Activated CD8-positive, alpha-beta memory T cell treated with anti-CD3 and anti-CD28 coated beads for 48 hours (primary cell): ENCODE measurements at regions not wholly inside any gene's neighbourhood (a gene's known extent, or its start where the extent isn't known, plus 50 kb on each side); places are given as distances from the start of the nearest gene placed in this dataset.

Experiments
- DNase-seq, 3 experiments: peaks; one replicate each; pipeline ENCODE4 v3.0.0-alpha.2; 2020; ENCODE audit warnings: low read depth in 2 of 3, low spot score in 2 of 3

DNA sequence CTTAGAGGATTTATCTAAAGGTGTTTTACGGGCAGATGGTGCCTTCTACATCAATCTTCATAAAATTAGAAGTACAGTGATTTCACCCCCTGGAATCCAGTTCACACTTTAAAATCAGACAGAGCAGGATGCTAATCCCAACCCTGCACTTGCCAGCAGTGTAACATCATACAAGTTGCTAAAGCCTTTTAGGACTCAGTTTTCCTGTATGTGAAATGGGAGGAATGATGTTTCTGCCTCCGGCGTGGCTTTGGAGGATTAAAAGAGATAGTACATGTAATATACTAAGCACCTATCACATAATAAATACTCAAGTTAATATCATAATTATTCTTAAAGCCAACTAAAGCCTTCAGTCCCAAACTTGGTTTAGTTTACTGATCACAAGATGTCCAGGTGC, 257.2 kb upstream of the THBS1 start:
- no peak for DNase-seq

DNA sequence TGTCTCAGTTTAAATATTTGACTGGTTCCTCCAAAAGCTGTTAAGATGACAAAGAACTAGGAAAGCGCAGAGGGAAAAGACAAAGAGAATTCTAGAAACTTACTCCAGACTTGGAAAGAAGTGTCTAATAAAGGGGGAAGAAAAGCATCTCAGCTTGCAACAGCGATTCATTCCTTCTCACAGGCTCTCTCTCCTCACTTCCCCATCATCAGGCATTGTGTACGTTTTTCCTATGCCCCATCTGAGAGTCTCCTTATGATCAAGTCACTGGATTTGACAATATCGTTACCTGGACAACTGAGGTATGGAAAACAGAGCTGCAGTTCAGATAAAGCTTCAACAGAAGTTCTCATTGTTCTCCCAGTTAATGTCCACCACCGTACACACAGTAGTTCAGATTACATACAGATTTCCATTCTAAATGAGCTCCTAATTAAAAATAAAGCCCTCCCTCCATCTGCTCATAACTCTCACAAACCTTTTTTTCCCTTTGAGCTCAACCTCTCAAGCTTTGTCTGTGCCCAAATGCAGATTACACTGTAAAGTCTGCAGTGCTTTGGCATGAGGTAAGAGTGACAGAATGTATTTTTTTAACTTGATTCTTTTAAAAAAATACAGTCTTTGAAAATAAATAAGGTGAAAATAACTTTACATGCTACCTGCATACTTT, 254.4 kb upstream of the THBS1 start:
- no peak for DNase-seq

GRCh38 chr15:39327005-39327730, 253.7 kb upstream of the THBS1 start:
- no peak for DNase-seq

DNA sequence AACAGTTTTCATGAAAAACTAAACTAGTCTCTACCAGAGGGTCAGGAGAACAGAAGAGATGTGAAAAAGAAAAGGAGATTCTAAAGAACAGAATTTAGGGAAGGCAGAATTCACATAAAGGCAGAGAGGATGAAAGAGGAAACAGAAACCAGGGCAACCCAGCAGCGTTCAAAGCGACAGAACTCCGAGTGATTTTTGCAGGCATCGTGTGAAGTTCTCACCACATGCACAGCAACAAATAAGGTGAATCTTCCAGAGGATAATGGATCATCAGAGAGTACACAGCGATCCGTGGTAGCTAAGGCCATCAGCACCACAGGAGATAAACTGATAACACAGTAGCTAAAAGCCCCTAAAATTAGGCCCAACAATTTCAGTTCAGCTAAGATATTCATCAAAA, 250.8 kb upstream of the THBS1 start:
- DNase-seq, result no peak

- no peak for DNase-seq
These were observed 249.3 kb upstream of the THBS1 start for GRCh38 chr15:39331584-39331983.

- DNase-seq, result no peak
These were observed 248.0 kb upstream of the THBS1 start for GRCh38 chr15:39332846-39333245.

GRCh38 chr15:39333393-39333792, 247.5 kb upstream of the THBS1 start:
- no peak for DNase-seq

GRCh38 chr15:39333896-39334295, 247.0 kb upstream of the THBS1 start:
- DNase-seq, result no peak

DNA sequence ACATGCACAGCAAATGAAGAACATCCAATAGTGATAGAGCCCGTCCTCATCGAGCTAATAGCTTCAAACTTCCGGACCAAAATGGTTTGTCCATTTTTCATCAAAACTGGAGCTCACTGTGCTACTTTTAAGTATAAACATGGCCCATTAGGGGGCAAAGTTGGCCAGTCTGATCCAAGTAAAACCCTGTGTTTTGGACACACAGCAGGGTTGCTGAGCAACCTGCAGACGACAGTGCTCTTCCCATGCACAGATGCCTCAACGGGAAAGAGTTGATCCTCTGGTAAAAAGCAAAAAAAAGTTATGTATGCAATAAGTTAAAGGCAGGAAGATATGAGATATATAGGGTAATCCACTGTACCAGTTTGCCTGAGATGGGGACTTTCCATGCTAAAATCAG, 244.0 kb upstream of the THBS1 start:
- DNase-seq, result no peak

GRCh38 chr15:39338251-39338650, 242.6 kb upstream of the THBS1 start:
- no peak for DNase-seq

DNA sequence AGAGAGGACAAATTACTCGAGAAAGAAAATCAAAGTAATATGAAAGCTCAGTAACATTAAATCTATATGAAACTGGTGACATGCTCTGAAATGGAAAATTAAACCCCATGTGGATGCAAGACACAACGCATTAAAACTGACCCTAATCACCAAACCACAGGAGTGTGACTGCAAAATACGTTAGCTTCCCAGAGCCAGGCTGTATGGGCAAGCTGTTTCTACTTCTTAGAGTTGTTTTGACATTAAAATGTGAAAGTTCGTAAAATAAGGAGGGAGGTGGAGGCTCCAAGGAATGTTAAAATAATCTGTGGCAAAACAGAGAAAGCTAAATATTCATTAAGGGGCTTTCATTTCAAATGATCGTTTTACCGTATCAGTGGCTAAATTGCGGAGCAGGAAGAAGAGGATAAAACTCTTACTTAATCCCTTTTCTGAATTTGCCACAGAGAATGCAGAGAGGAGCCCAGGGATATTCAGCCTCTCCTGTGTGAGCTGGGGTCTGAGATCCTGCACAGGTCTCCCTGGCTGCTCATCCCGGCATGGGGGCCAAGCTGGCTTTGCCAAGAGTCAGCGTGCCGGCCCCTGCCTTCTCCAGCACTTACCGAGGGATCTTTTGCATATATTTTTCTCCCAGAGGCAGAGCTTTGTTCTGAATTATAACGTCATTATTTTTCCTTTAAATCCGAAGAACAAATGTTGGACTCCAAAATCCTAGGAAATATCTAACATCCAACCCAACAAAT, 239.8 kb upstream of the THBS1 start:
- DNase-seq, result no peak

DNA sequence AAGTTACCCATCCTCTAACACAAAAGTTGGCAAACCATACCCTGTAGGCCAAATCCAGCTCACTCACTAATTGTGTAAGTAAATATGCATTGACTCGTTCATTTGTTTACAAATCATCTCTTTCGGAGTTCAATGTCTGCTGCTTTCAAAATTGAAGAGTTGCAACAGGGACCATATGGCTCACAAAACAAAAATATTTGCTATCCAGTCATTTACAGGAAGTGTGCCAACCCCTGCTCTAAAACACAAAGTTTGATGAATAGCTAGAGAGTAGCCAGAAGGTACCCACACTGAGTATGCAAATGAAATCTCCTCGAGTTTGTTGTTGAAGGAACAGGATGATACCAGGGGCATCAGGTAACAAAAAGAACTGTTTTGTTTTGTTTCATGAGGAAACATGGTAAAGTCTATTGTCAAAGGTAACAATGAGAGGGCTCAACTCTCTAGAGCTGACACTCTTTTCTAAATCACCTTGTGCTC, 236.2 kb upstream of the THBS1 start:
- no peak for DNase-seq

DNA sequence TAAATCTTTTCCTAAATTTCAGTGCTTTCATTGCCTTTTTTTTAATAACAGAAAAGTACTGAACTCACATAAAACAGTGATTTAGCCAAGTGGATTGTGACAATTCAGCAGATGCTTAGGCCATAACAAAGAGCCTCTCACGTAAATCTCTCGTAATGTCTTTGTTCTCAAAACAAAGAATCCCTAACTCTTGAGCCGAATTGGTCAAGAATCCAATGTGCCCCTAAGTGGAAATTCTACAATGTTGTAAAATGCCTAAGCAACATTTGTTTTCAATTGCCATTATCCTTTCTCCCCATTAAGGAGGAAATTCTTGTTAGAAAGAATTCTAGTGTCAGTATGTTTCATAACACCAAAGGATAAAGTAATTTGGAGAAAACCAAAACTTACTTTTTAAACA, 235.7 kb upstream of the THBS1 start:
- no peak for DNase-seq

DNA sequence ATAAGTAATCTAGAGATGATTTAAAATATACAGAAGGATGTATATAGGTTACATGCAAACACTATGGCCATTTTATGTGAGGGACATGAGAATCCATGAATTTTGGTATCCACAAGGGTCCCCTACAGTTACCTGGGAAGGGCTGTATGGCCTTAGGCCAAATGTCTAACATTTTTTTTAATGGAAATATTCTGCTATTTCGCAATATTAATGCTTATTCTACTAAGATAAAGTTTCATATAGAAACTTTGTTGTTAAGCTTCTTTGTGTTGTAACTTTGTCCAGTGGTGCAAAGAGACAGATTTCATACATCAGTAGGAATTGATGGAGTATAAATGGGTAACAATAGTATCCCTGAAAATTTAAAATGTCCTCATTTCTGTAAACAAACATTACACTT, 233.4 kb upstream of the THBS1 start:
- no peak for DNase-seq

DNA sequence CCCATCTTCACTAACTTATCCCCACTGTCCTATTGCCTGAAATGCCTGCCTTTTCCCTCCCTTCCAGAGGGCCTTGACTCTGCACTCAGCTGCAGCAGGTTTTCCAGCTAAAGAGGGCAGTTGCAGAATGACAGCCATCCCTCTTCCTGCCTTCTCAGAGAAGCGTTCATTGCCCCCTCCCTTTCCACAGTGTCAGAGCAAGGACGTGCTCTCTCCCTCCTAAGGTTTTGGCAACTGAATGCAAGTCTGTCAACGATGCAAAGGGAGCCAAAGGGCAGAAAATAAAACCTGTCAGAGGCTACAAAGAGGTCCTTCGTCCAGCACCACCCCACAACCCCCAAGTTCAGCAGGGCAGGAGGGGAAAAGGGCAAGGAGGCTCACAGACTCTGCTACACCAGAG, 230.1 kb upstream of the THBS1 start:
- no peak for DNase-seq

DNA sequence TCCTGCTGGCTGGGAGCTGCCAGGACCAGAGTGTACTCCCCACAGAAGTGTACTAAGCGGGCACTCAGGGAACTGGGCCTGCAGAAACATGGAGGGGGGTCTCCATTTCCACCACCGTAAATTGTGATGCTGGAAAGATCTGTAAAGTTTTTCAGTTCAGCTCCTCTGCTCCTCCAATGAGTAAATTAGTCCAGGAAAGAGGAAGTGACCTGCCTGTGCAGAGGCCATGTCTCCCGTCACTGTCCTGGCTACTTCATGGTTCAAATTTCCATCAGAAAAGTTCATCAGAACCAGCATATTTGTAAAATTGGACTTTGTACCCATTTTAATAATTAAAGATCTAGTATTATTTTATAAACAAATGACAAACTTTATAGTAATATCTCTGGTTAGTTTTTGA, 226.7 kb upstream of the THBS1 start:
- no peak for DNase-seq

DNA sequence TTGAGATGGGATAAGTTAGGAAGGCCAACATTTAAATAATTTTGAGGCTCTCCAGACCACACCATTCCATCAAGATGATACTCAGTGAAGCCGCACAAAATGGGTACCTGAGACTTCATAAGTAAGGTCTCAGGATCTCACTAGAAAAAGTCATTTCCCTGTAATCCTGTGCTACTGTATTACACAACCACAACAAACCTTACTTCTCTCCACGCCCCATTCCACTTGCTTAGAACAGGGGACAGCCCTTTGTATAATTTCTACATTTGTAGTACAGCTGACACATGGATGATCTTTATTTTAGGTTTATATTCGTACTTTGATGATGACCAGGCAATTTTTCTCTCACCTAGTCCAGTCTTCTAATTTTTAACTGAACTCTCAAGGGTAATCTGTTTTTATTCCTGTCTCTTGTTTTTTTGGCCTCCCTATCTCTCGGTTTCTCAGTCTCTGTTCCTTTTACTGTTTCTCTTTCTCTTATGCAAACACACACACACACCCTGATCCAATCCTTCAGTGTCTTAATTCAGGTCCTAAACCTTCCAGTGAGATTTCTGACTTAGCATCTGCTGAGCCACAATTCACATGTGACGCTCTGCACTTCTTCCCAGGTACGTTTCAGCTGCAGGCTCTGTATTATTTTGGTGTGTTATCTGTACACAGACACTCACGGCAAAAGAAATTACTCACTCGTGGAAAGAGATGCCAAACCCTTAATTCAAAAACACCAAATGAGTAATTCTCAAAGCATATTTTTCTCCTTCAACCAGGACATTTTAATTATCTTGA, 223.2 kb upstream of the THBS1 start:
- DNase-seq, result no peak

DNA sequence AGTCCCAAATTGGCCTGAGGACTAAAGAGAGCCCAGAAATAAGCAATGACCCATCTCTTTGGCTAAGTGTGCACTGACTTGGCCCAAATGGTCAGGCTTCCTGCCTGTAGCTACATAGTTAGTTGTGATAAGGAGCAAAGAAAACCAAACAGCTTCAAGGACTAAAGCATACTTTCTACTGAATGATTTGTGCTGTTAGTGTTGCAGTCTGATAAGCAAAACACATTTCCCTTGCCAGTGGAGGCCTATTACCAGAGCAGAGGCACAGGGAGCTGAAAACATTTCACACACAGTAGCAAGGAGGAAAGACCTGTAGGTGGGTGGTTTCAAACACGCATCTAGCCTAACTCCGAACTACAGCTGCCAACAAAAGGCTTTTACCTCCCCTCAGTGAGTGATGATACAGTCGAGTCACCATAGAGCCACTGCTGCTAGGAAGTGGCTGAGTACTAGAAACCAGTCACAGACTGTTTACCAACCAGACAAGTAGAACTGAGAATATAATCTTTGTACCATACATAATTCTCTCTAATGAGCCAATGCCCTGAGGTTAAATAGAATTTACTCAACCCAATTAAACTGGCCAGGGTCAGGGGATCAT, 222.3 kb upstream of the THBS1 start:
- DNase-seq, result no peak

DNA sequence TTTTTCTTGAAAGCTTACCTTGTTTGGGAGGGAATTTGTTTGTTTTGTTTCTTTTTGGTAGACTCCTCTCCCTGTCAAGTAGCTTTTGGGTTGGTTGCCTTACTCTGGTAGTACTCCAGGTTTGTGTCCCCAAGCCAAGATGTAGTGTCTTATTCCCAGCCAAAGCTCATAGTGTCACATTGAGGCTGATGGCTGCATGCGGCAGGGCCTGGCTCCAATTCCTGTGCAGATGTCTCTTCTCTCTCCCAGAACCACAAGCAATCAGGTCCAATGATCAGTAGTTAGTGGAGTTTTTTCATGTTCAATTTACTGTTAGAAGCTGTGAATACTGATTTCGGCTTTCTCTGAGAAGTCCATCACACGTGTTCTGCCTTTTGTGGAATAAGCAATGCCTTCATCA, 221.1 kb upstream of the THBS1 start:
- DNase-seq, result no peak

DNA sequence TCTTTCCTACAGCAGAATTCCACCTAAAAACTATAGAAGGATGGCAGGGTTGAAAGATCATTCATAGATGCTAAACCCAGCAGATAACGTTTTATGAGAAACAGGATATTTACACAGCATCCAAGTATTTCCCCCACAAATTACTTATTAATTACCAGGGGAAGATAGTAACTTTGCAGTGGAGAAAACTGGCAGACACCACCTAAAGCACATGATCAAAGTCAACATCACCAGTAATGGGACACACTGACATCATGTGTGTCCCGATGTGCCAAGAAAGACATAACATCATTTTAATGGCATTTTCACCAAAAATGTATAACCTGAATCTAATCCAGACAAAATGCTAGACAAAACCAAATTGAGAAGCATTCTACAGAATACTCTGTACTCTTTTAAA, 220.4 kb upstream of the THBS1 start:
- DNase-seq, result no peak

DNA sequence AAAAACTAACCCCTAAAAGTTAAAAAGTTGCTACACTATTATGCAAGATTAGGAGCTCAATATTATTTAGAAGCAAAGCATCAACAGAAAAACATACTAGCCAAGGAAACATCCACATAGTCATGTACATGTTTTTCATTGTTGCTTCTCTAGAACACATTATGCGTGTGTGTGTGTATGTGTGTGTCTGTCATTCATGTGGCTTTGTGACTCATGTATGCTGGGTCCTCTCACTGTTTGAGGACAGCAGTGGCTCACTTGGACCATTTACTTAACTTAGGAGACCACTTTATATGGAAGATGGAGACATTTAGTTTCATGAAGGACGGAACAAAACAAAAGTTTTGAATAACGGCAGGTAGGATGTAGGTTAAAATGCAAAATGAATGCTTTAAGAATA, 219.4 kb upstream of the THBS1 start:
- DNase-seq, result no peak
